Neural cell (in vitro differentiated cells): ENCODE measurements at regions not wholly inside any gene's neighbourhood (a gene's known extent, or its start where the extent isn't known, plus 50 kb on each side); places are given as distances from the start of the nearest gene placed in this dataset.

Experiments used
- CTCF ChIP-seq: fragments of 450-650 bp; IDR thresholded peaks from 2 replicates; pipeline ENCODE4 v1.5.1; 2014; ENCODE audit warnings: antibody characterized with exemption, mild to moderate bottlenecking, moderate library complexity; ENCODE audit not compliant: poor library complexity, severe bottlenecking
- MXI1 ChIP-seq: fragments of 450-650 bp; conservative IDR thresholded peaks from 2 replicates; pipeline ENCODE4 v1.6.1; 2014; ENCODE audit warnings: antibody characterized with exemption, mild to moderate bottlenecking; ENCODE audit not compliant: poor library complexity, severe bottlenecking
- RAD21 ChIP-seq: fragments of 450-650 bp; conservative IDR thresholded peaks from 2 replicates; pipeline ENCODE4 v1.6.1; 2014; ENCODE audit warnings: antibody characterized with exemption, mild to moderate bottlenecking, moderate library complexity
- REST ChIP-seq: IDR thresholded peaks from 2 replicates; pipeline ENCODE4 v1.6.1; 2012; ENCODE audit warnings: borderline replicate concordance
- SMC3 ChIP-seq: fragments of 450-650 bp; conservative IDR thresholded peaks from 2 replicates; pipeline ENCODE4 v1.6.1; 2014; ENCODE audit warnings: antibody characterized with exemption, mild to moderate bottlenecking, moderate library complexity; ENCODE audit not compliant: poor library complexity
- TAF1 ChIP-seq: IDR thresholded peaks from 2 replicates; pipeline ENCODE4 v1.6.1; 2012; ENCODE audit warnings: low read depth

- no peak for TF ChIP-seq CTCF
- TF ChIP-seq SMC3: no peak
- TF ChIP-seq RAD21: no peak
- TF ChIP-seq REST: no peak
- TF ChIP-seq TAF1: no peak
- no peak for TF ChIP-seq MXI1
Observed at GRCh38 chr2:83901317-83901716, 557.8 kb downstream of the SUCLG1 start.
